OCI-LY7 (cell line): ENCODE measurements at regions not wholly inside any gene's neighbourhood (a gene's known extent, or its start where the extent isn't known, plus 50 kb on each side); places are given as distances from the start of the nearest gene placed in this dataset.
"Not testable (repeated sequence)": the region's sequence is repeated elsewhere in the genome, so short reads cannot be mapped to it uniquely, and the experiment has no call there.

Source experiments
- BruUV-seq: library from RNA; stranded (reverse); fragments of 400-500 nt; replicated peaks from 2 replicates; lab custom pipeline; 2021; lab: Mats Ljungman, UMichigan
- CTCF ChIA-PET: fragments of 300-600 bp; sonication (Branson Sonifier 250); formaldehyde crosslinking; loops from one replicate; lab custom pipeline; 2022; ENCODE audit warnings: antibody characterized with exemption; ENCODE audit not compliant: unreplicated experiment; lab: Charles Lee
- POLR2A ChIA-PET: fragments of 300-600 bp; sonication (Branson Sonifier 250); formaldehyde crosslinking; loops from one replicate; lab custom pipeline; 2022; ENCODE audit warnings: antibody characterized with exemption; lab: Charles Lee
- DNase-seq: peaks from one replicate; pipeline ENCODE4 v3.0.0-alpha.2; 2015; ENCODE audit warnings: low spot score
- H2AFZ ChIP-seq: fragments of 200-600 bp; sonication (generic), shearing (Covaris generic); 2 replicates; pipeline ENCODE4 v1.6.1; 2014; ENCODE audit warnings: mild to moderate bottlenecking, antibody characterized with exemption, low read length, moderate library complexity
- H3K27ac ChIP-seq: fragments of 200-600 bp; sonication (generic); 2 replicates; pipeline ENCODE4 v1.5.1; 2014; ENCODE audit warnings: mixed run types, low read depth, mild to moderate bottlenecking, moderate library complexity, low read length, inconsistent platforms; ENCODE audit not compliant: poor library complexity, severe bottlenecking
- H3K36me3 ChIP-seq: fragments of 200-600 bp; sonication (generic); 2 replicates; pipeline ENCODE4 v1.6.1; 2014; ENCODE audit warnings: mild to moderate bottlenecking, antibody characterized with exemption, low read length, moderate library complexity, mixed read lengths; ENCODE audit not compliant: insufficient read depth
- H3K4me1 ChIP-seq: fragments of 200-600 bp; sonication (generic); 2 replicates; pipeline ENCODE4 v1.5.1; 2014; ENCODE audit warnings: mild to moderate bottlenecking, low read length; ENCODE audit not compliant: insufficient read depth, poor library complexity, severe bottlenecking
- H3K4me2 ChIP-seq: fragments of 200-600 bp; sonication (generic); 2 replicates; pipeline ENCODE4 v1.6.1; 2014; ENCODE audit warnings: mild to moderate bottlenecking, low read length
- H3K4me3 ChIP-seq: fragments of 200-600 bp; sonication (generic); 2 replicates; pipeline ENCODE4 v1.5.1; 2014; ENCODE audit warnings: mild to moderate bottlenecking, low read depth, low read length; ENCODE audit not compliant: poor library complexity, severe bottlenecking
- H3K79me2 ChIP-seq: fragments of 200-600 bp; sonication (generic); 2 replicates; pipeline ENCODE4 v1.6.1; 2016; ENCODE audit warnings: low read depth, mild to moderate bottlenecking, low read length, moderate library complexity, mixed read lengths; ENCODE audit not compliant: insufficient read depth
- H3K9me2 ChIP-seq: fragments of 200-600 bp; sonication (generic); 2 replicates; pipeline ENCODE4 v1.6.1; 2016; ENCODE audit warnings: mild to moderate bottlenecking, low read length, mixed read lengths; ENCODE audit not compliant: insufficient read depth
- H3K9me3 ChIP-seq: fragments of 200-600 bp; sonication (generic); 2 replicates; pipeline ENCODE4 v1.6.1; 2014; ENCODE audit warnings: mild to moderate bottlenecking, mixed run types, low read length, mixed read lengths
- H4K20me1 ChIP-seq: fragments of 200-600 bp; sonication (generic); 2 replicates; pipeline ENCODE4 v1.6.1; 2014; ENCODE audit warnings: mild to moderate bottlenecking, antibody characterized with exemption, low read length, moderate library complexity, mixed read lengths; ENCODE audit not compliant: insufficient read depth
- CTCF ChIP-seq: fragments of 200-600 bp; sonication (generic); conservative IDR thresholded peaks from 2 replicates; pipeline ENCODE4 v1.5.1; 2014; ENCODE audit warnings: mild to moderate bottlenecking, antibody characterized with exemption, low read length, moderate library complexity, mixed read lengths
- EZH2phosphoT487 ChIP-seq: fragments of 200-600 bp; sonication (generic); IDR thresholded peaks from 2 replicates; pipeline ENCODE4 v1.6.1; 2018; ENCODE audit warnings: low read depth, borderline replicate concordance, mild to moderate bottlenecking, mixed run types, antibody characterized with exemption, low read length, moderate library complexity, mixed read lengths
- intact Hi-C: fragments of 100-400 bp; cut with micrococcal nuclease; formaldehyde crosslinking; loops from one replicate; pipeline ENCODE4 v1.10.0; 2022; ENCODE audit not compliant: unreplicated experiment

- CTCF ChIA-PET = no interaction called here
- Histone ChIP-seq H4K20me1 (no peaks in the 10 kb centered on the region), H2AFZ (no peak overlapping the region), H3K27ac (no peak overlapping the region), H3K4me1 (no peaks in the 10 kb centered on the region), H3K36me3 (no peaks in the 10 kb centered on the region), H3K4me2 (no peak overlapping the region), H3K9me3 (no peaks in the 10 kb centered on the region), H3K9me2 (no peaks in the 10 kb centered on the region), H3K79me2 (no peaks in the 10 kb centered on the region), H3K4me3 (no peak overlapping the region)
- intact Hi-C loops = loop anchor here (10.0 kb wide), 1 partner anchor 64 kb away; the partner anchor contains the start of gene GOLGA8B
- BruUV-seq = no TSS peak
- TF ChIP-seq EZH2phosphoT487 (no peak), CTCF (no peak)
- DNase-seq = no peak
- POLR2A ChIA-PET = no interaction called here
Observed at GRCh38 chr15:34520566-34520965, 62.9 kb downstream of the GOLGA8B start.

GRCh38 chr15:34520010-34520409, 63.4 kb downstream of the GOLGA8B start:
- H3K9me2 ChIP-seq, H3K36me3 ChIP-seq, H3K4me3 ChIP-seq, CTCF ChIA-PET, H2AFZ ChIP-seq, POLR2A ChIA-PET, H3K79me2 ChIP-seq, H3K27ac ChIP-seq, H3K4me2 ChIP-seq, H4K20me1 ChIP-seq, H3K9me3 ChIP-seq, BruUV-seq, DNase-seq, H3K4me1 ChIP-seq: not testable (repeated sequence)
- intact Hi-C loops = loop anchor here (10.0 kb wide), 1 partner anchor 65 kb away; the partner anchor contains the start of gene GOLGA8B

- ChIA-PET POLR2A (no interaction called here), CTCF (no interaction called here)
- no peak overlapping the region for H2AFZ ChIP-seq
- DNase-seq = no peak
- no peaks in the 10 kb centered on the region for H4K20me1 ChIP-seq
- H3K9me3 ChIP-seq = no peaks in the 10 kb centered on the region
- TF ChIP-seq EZH2phosphoT487 (no peak), CTCF (no peak)
- H3K4me1 ChIP-seq = no peaks in the 10 kb centered on the region
- no peak overlapping the region for H3K4me3 ChIP-seq
- H3K9me2 ChIP-seq = no peaks in the 10 kb centered on the region
- intact Hi-C loops = no loop called here
- no peak overlapping the region for H3K27ac ChIP-seq
- H3K4me2 ChIP-seq = no peak overlapping the region
- no TSS peak for BruUV-seq
- H3K79me2 ChIP-seq = no peaks in the 10 kb centered on the region
- no peaks in the 10 kb centered on the region for H3K36me3 ChIP-seq
Observed at GRCh38 chr15:34514251-34514670, 69.2 kb downstream of the GOLGA8B start.
